ENCODE measurements at regions not wholly inside any gene's neighbourhood (a gene's known extent, or its start where the extent isn't known, plus 50 kb on each side); places are given as distances from the start of the nearest gene placed in this dataset.

DNA sequence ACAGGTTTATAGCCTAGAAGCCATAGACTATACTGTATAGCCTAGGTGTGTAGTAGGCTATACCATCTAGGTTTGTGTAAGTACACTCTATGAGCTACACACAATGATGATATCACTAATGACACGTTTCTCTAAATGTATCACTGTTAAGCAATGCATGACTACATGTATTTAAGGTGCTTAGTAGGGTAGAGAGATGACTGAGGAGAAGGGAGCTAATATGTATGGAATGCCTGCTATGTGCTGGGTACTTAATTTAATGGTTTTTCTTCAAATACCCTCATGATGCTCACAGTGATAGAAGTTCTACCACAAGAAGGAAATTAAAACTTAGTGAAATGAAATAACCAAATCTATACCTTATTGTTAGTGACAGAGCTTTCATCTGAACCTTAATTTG lies 1785.5 kb downstream of the EFNA5 start:
- H3K79me2 ChIP-seq (ENCODE audit: insufficient read depth, low read depth, low read length), result no peaks in the 10 kb centered on the region
- no peak for TF ChIP-seq EZH2phosphoT487 (IDR thresholded peaks at IDR 0.05; ENCODE audit: borderline replicate concordance, low read depth, low read length)
- TF ChIP-seq, protein P1, sequence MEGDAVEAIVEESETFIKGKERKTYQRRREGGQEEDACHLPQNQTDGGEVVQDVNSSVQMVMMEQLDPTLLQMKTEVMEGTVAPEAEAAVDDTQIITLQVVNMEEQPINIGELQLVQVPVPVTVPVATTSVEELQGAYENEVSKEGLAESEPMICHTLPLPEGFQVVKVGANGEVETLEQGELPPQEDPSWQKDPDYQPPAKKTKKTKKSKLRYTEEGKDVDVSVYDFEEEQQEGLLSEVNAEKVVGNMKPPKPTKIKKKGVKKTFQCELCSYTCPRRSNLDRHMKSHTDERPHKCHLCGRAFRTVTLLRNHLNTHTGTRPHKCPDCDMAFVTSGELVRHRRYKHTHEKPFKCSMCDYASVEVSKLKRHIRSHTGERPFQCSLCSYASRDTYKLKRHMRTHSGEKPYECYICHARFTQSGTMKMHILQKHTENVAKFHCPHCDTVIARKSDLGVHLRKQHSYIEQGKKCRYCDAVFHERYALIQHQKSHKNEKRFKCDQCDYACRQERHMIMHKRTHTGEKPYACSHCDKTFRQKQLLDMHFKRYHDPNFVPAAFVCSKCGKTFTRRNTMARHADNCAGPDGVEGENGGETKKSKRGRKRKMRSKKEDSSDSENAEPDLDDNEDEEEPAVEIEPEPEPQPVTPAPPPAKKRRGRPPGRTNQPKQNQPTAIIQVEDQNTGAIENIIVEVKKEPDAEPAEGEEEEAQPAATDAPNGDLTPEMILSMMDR (conservative IDR thresholded peaks at IDR 0.05; ENCODE audit: low read length), result no peak
- H3K4me2 ChIP-seq (ENCODE audit: low read length), result no peak overlapping the region
- no peak overlapping the region for H3K27ac ChIP-seq (ENCODE audit: low read depth, low read length, poor library complexity, severe bottlenecking)
- H3K36me3 ChIP-seq (ENCODE audit: insufficient read depth, low read length), result no peaks in the 10 kb centered on the region
- H4K20me1 ChIP-seq (ENCODE audit: insufficient read depth, low read length), result no peaks in the 10 kb centered on the region
- intact Hi-C loops (cut with micrococcal nuclease; ENCODE audit: unreplicated experiment), result no loop called here
- no peaks in the 10 kb centered on the region for H3K4me1 ChIP-seq (ENCODE audit: insufficient read depth, low read length, poor library complexity, severe bottlenecking)
- no peak overlapping the region for H2AFZ ChIP-seq (ENCODE audit: low read length)
- no peaks in the 10 kb centered on the region for H3K9me3 ChIP-seq (ENCODE audit: low read length)
- ChIA-PET POLR2A (interaction anchor here (0.6 kb wide), 1 partner anchor 87 kb away, joined by 3 read pairs; no protein-coding TSS in a partner anchor), CTCF (ENCODE audit: unreplicated experiment) (no interaction called here)
- H3K9me2 ChIP-seq (ENCODE audit: insufficient read depth, low read length), result no peaks in the 10 kb centered on the region
- no peak overlapping the region for H3K4me3 ChIP-seq (ENCODE audit: low read depth, low read length, poor library complexity, severe bottlenecking)
- DNase-seq (ENCODE audit: low spot score), result no peak
- BruUV-seq (replicated peaks), result no TSS peak

- no peak overlapping the region for H3K27ac ChIP-seq (ENCODE audit: low read depth, low read length, poor library complexity, severe bottlenecking)
- H3K4me3 ChIP-seq (ENCODE audit: low read depth, low read length, poor library complexity, severe bottlenecking), result no peak overlapping the region
- ChIA-PET CTCF (ENCODE audit: unreplicated experiment) (no interaction called here), POLR2A (no interaction called here)
- no peaks in the 10 kb centered on the region for H3K9me2 ChIP-seq (ENCODE audit: insufficient read depth, low read length)
- no peak overlapping the region for H3K4me2 ChIP-seq (ENCODE audit: low read length)
- H3K9me3 ChIP-seq (ENCODE audit: low read length), result no peaks in the 10 kb centered on the region
- no peaks in the 10 kb centered on the region for H4K20me1 ChIP-seq (ENCODE audit: insufficient read depth, low read length)
- no peaks in the 10 kb centered on the region for H3K36me3 ChIP-seq (ENCODE audit: insufficient read depth, low read length)
- H3K79me2 ChIP-seq (ENCODE audit: insufficient read depth, low read depth, low read length), result no peaks in the 10 kb centered on the region
- no peak for DNase-seq (ENCODE audit: low spot score)
- no peaks in the 10 kb centered on the region for H3K4me1 ChIP-seq (ENCODE audit: insufficient read depth, low read length, poor library complexity, severe bottlenecking)
- intact Hi-C loops (cut with micrococcal nuclease; ENCODE audit: unreplicated experiment), result no loop called here
- TF ChIP-seq, protein P1 (conservative IDR thresholded peaks at IDR 0.05; ENCODE audit: low read length), result no peak
- TF ChIP-seq EZH2phosphoT487 (IDR thresholded peaks at IDR 0.05; ENCODE audit: borderline replicate concordance, low read depth, low read length), result no peak
- no peak overlapping the region for H2AFZ ChIP-seq (ENCODE audit: low read length)
- BruUV-seq (replicated peaks), result no TSS peak
These were observed 1787.7 kb downstream of the EFNA5 start for GRCh38 chr5:105882956-105883481.

DNA sequence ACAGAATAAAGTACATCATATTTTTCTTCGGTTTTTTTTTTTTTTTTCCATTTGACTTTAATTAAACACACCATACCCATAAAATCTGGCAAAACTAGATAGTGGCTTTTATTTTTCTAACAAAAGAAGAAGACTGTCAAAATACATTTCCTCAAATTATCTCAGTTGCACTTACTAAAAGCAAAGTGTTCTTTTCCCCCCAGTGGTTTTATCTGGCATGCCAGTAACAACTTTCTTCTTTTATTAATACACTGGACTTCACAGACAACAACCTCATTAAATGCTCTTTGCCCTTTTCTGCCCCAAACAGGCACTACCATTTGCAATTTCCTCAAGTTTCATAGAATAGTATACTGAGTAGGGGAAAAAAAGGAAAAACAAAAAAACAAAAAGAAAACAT lies 1792.3 kb downstream of the EFNA5 start:
- no peaks in the 10 kb centered on the region for H3K4me1 ChIP-seq (ENCODE audit: insufficient read depth, low read length, poor library complexity, severe bottlenecking)
- no peak overlapping the region for H2AFZ ChIP-seq (ENCODE audit: low read length)
- TF ChIP-seq, protein P1 (conservative IDR thresholded peaks at IDR 0.05; ENCODE audit: low read length), result no peak
- no peak for TF ChIP-seq EZH2phosphoT487 (IDR thresholded peaks at IDR 0.05; ENCODE audit: borderline replicate concordance, low read depth, low read length)
- no peak overlapping the region for H3K4me2 ChIP-seq (ENCODE audit: low read length)
- DNase-seq (ENCODE audit: low spot score), result no peak
- POLR2A ChIA-PET, result no interaction called here
- H4K20me1 ChIP-seq (ENCODE audit: insufficient read depth, low read length), result no peaks in the 10 kb centered on the region
- no peaks in the 10 kb centered on the region for H3K9me2 ChIP-seq (ENCODE audit: insufficient read depth, low read length)
- H3K9me3 ChIP-seq (ENCODE audit: low read length), result no peaks in the 10 kb centered on the region
- CTCF ChIA-PET (ENCODE audit: unreplicated experiment), result no interaction called here
- intact Hi-C loops (cut with micrococcal nuclease; ENCODE audit: unreplicated experiment), result no loop called here
- no TSS peak for BruUV-seq (replicated peaks)
- H3K4me3 ChIP-seq (ENCODE audit: low read depth, low read length, poor library complexity, severe bottlenecking), result no peak overlapping the region
- H3K27ac ChIP-seq (ENCODE audit: low read depth, low read length, poor library complexity, severe bottlenecking), result no peak overlapping the region
- H3K79me2 ChIP-seq (ENCODE audit: insufficient read depth, low read depth, low read length), result no peaks in the 10 kb centered on the region
- H3K36me3 ChIP-seq (ENCODE audit: insufficient read depth, low read length), result no peaks in the 10 kb centered on the region
